HepG2 (cell line): ENCODE measurements at regions not wholly inside any gene's neighbourhood (a gene's known extent, or its start where the extent isn't known, plus 50 kb on each side); places are given as distances from the start of the nearest gene placed in this dataset.
A peak's percentile ranks its signal among the peaks of the same experiment; 100 is the strongest.

Source experiments
- AGO1 ChIP-seq: fragments of 200-400 bp; formaldehyde crosslinking; IDR thresholded peaks from 2 replicates; pipeline ENCODE4 v1.6.1; 2017; ENCODE audit warnings: mild to moderate bottlenecking, low read depth, low read length, moderate library complexity; ENCODE audit not compliant: poor library complexity, severe bottlenecking
- HOXA7 ChIP-seq: sonication (generic); formaldehyde crosslinking; IDR thresholded peaks from 2 replicates; pipeline ENCODE4 v1.8.1; 2022; ENCODE audit warnings: mild to moderate bottlenecking, missing genetic modification reagents, moderate library complexity
- KAT2B ChIP-seq: fragments of 150-350 bp; IDR thresholded peaks from 2 replicates; pipeline ENCODE4 v1.6.1; 2014; ENCODE audit warnings: low read depth, low read length, borderline replicate concordance
- KDM1A ChIP-seq: IDR thresholded peaks from 2 replicates; pipeline ENCODE4 v1.6.1; 2016; ENCODE audit warnings: missing compliant biosample characterization
- MAZ ChIP-seq, 2 experiments: sonication (generic) in 1 of 2; formaldehyde crosslinking in 1 of 2; IDR thresholded peaks; 2 replicates each; pipeline versions ENCODE4 v1.5.0 to v1.6.1; 2012 to 2020; ENCODE audit warnings: low read depth in 2 of 2, mild to moderate bottlenecking in 2 of 2, borderline replicate concordance in 1 of 2, improper control_type of control experiment in 1 of 2, low read length in 1 of 2, missing genetic modification reagents in 1 of 2, moderate library complexity in 1 of 2
- MBD4 ChIP-seq: IDR thresholded peaks from 2 replicates; pipeline ENCODE4 v1.6.1; 2012; ENCODE audit warnings: low read length, inconsistent platforms, borderline replicate concordance
- SAP130 ChIP-seq: IDR thresholded peaks from 2 replicates; pipeline ENCODE4 v1.6.1; 2016; ENCODE audit warnings: low read depth
- TEAD3 ChIP-seq: optimal IDR thresholded peaks from 2 replicates; pipeline ENCODE3; 2016; ENCODE audit warnings: borderline replicate concordance
- ZNF891 ChIP-seq: sonication (generic); formaldehyde crosslinking; IDR thresholded peaks from 2 replicates; pipeline ENCODE4 v1.5.0; 2020; ENCODE audit warnings: mild to moderate bottlenecking, missing genetic modification reagents
- TF ChIP-seq, protein P1 (sequence below): sonication (generic); formaldehyde crosslinking; IDR thresholded peaks from 2 replicates; pipeline ENCODE4 v1.4.0; 2020; ENCODE audit warnings: mild to moderate bottlenecking, missing genetic modification reagents, borderline replicate concordance
- TF ChIP-seq, protein P2 (sequence below): sonication (generic); formaldehyde crosslinking; IDR thresholded peaks from 2 replicates; pipeline ENCODE4 v1.4.0; 2020; ENCODE audit warnings: low read depth, mild to moderate bottlenecking, missing genetic modification reagents
- TF ChIP-seq, protein P3 (sequence below): IDR thresholded peaks from 2 replicates; pipeline ENCODE4 v1.6.1; 2018; ENCODE audit warnings: missing genetic modification reagents
- TF ChIP-seq, protein P4 (sequence below): sonication (generic); formaldehyde crosslinking; IDR thresholded peaks from 2 replicates; pipeline ENCODE4 v1.5.0; 2020; ENCODE audit warnings: missing genetic modification reagents
- TF ChIP-seq, protein P5 (sequence below): sonication (generic); formaldehyde crosslinking; IDR thresholded peaks from 2 replicates; pipeline ENCODE4 v1.8.1; 2023; ENCODE audit warnings: mild to moderate bottlenecking, moderate library complexity, missing genetic modification reagents
- TF ChIP-seq, protein P6 (sequence below): IDR thresholded peaks from 2 replicates; pipeline ENCODE4 v1.4.0; 2020; ENCODE audit warnings: mild to moderate bottlenecking, missing genetic modification reagents

DNA sequence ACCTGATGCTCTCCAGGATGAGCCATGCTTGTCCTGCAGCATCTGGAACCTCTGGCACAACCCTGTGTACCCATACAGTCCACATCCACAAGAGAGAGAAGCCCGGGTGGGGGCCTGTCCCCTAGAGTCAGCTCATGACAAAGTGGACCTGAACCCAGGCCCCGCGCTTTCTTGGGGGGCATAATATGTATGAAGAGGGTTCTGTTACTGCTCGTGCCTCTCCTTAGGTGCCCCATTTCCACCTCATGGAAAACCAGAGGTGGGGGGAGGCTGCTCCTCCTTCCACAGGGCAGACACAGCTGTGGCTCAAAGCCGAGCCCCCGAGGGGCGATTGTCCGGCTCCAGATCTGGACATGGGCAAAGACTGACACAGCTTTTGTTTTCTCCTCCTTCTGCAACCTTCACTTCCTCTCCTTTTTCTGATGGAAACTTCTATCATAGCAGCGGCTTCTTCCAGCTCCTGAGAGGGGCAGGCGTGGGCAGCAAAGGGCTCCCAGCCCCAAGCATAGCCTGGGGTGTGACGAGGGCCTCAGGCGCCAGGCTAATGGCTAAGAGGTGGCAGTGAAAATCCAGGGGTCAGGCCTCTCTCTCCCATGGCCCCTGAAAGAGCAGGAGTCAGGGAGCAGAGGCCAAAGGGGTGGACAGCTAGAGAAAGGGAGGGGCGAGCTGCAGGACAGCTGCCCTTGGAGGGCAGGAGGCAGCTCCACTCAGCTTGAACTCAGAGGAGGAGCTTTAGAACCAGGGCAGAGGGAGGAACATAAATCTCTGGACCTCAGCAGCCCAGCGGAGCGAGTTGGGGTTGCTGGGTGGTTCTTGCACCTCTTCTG lies 155.5 kb downstream of the ZFP36L2 start (continued):
- TF ChIP-seq, protein P1, sequence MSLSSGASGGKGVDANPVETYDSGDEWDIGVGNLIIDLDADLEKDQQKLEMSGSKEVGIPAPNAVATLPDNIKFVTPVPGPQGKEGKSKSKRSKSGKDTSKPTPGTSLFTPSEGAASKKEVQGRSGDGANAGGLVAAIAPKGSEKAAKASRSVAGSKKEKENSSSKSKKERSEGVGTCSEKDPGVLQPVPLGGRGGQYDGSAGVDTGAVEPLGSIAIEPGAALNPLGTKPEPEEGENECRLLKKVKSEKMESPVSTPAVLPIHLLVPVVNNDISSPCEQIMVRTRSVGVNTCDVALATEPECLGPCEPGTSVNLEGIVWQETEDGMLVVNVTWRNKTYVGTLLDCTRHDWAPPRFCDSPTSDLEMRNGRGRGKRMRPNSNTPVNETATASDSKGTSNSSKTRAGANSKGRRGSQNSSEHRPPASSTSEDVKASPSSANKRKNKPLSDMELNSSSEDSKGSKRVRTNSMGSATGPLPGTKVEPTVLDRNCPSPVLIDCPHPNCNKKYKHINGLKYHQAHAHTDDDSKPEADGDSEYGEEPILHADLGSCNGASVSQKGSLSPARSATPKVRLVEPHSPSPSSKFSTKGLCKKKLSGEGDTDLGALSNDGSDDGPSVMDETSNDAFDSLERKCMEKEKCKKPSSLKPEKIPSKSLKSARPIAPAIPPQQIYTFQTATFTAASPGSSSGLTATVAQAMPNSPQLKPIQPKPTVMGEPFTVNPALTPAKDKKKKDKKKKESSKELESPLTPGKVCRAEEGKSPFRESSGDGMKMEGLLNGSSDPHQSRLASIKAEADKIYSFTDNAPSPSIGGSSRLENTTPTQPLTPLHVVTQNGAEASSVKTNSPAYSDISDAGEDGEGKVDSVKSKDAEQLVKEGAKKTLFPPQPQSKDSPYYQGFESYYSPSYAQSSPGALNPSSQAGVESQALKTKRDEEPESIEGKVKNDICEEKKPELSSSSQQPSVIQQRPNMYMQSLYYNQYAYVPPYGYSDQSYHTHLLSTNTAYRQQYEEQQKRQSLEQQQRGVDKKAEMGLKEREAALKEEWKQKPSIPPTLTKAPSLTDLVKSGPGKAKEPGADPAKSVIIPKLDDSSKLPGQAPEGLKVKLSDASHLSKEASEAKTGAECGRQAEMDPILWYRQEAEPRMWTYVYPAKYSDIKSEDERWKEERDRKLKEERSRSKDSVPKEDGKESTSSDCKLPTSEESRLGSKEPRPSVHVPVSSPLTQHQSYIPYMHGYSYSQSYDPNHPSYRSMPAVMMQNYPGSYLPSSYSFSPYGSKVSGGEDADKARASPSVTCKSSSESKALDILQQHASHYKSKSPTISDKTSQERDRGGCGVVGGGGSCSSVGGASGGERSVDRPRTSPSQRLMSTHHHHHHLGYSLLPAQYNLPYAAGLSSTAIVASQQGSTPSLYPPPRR (CRISPR knock-in tag) = peak; percentile 25; the same call in 1 of the 2 replicates
- TF ChIP-seq MBD4 (no peak), ZNF891 (CRISPR knock-in tag) (peak; percentile 74; the same call in 1 of the 2 replicates), TEAD3 (peak; percentile 66), HOXA7 (CRISPR knock-in tag) (no peak), SAP130 (CRISPR knock-in tag) (peak; percentile 39; the same call in 1 of the 2 replicates), KAT2B (no peak), AGO1 (no peak), KDM1A (CRISPR knock-in tag) (no peak), MAZ (IDR thresholded peaks at IDR 0.05; ENCODE audit: borderline replicate concordance, low read depth, low read length) (no peak), MAZ (CRISPR knock-in tag; IDR thresholded peaks at IDR 0.05; ENCODE audit: low read depth) (0 out of 2 replicates have a peak, but pooled peaks have one; percentile 29)
- TF ChIP-seq, protein P2, sequence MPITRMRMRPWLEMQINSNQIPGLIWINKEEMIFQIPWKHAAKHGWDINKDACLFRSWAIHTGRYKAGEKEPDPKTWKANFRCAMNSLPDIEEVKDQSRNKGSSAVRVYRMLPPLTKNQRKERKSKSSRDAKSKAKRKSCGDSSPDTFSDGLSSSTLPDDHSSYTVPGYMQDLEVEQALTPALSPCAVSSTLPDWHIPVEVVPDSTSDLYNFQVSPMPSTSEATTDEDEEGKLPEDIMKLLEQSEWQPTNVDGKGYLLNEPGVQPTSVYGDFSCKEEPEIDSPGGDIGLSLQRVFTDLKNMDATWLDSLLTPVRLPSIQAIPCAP = no peak
- TF ChIP-seq, protein P3, sequence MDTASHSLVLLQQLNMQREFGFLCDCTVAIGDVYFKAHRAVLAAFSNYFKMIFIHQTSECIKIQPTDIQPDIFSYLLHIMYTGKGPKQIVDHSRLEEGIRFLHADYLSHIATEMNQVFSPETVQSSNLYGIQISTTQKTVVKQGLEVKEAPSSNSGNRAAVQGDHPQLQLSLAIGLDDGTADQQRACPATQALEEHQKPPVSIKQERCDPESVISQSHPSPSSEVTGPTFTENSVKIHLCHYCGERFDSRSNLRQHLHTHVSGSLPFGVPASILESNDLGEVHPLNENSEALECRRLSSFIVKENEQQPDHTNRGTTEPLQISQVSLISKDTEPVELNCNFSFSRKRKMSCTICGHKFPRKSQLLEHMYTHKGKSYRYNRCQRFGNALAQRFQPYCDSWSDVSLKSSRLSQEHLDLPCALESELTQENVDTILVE (CRISPR knock-in tag) = no peak
- TF ChIP-seq, protein P4, sequence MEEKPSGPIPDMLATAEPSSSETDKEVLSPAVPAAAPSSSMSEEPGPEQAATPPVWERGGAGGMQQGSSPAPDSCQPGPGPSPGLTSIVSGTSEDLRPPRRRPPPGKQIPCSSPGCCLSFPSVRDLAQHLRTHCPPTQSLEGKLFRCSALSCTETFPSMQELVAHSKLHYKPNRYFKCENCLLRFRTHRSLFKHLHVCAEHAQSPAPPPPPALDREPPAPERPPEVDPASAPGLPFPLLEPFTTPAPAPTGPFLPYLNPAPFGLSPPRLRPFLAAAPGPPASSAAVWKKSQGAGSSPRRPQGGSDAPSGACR (CRISPR knock-in tag) = 0 out of 2 replicates have a peak, but pooled peaks have one; percentile 70
- TF ChIP-seq, protein P5, sequence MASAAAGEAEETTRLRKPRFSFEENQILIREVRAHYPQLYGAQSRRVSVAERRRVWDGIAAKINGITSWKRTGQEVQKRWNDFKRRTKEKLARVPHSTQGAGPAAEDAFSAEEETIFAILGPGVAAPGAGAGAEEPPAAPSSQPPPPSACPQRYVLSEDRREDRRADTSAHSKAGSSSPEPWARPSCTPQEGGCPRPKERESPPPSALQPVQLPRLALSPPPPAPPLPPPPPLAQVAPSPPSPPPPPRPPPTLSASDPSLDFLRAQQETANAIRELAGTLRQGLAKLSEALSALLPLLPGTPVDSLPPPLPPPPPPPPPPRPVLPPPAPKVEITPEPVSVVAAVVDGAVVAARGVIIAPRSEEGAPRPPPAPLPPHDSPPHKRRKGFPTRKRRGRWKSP = no peak
- TF ChIP-seq, protein P6, sequence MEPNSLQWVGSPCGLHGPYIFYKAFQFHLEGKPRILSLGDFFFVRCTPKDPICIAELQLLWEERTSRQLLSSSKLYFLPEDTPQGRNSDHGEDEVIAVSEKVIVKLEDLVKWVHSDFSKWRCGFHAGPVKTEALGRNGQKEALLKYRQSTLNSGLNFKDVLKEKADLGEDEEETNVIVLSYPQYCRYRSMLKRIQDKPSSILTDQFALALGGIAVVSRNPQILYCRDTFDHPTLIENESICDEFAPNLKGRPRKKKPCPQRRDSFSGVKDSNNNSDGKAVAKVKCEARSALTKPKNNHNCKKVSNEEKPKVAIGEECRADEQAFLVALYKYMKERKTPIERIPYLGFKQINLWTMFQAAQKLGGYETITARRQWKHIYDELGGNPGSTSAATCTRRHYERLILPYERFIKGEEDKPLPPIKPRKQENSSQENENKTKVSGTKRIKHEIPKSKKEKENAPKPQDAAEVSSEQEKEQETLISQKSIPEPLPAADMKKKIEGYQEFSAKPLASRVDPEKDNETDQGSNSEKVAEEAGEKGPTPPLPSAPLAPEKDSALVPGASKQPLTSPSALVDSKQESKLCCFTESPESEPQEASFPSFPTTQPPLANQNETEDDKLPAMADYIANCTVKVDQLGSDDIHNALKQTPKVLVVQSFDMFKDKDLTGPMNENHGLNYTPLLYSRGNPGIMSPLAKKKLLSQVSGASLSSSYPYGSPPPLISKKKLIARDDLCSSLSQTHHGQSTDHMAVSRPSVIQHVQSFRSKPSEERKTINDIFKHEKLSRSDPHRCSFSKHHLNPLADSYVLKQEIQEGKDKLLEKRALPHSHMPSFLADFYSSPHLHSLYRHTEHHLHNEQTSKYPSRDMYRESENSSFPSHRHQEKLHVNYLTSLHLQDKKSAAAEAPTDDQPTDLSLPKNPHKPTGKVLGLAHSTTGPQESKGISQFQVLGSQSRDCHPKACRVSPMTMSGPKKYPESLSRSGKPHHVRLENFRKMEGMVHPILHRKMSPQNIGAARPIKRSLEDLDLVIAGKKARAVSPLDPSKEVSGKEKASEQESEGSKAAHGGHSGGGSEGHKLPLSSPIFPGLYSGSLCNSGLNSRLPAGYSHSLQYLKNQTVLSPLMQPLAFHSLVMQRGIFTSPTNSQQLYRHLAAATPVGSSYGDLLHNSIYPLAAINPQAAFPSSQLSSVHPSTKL (CRISPR knock-in tag) = peak; percentile 30; the same call in 1 of the 2 replicates
